HG03066 (cell line): ENCODE measurements at regions not wholly inside any gene's neighbourhood (a gene's known extent, or its start where the extent isn't known, plus 50 kb on each side); places are given as distances from the start of the nearest gene placed in this dataset.
"Not testable (repeated sequence)": the region's sequence is repeated elsewhere in the genome, so short reads cannot be mapped to it uniquely, and the experiment has no call there.

ENCODE experiments used
- ATAC-seq: cut with Tn5 transposase; IDR thresholded peaks from one replicate; pipeline ENCODE4 v1.9.1; 2021; ENCODE audit warnings: low read depth; ENCODE audit not compliant: unreplicated experiment

- no peak for ATAC-seq
Measured at GRCh38 chr9:31912636-31913035, 471.8 kb upstream of the ACO1 start.

DNA sequence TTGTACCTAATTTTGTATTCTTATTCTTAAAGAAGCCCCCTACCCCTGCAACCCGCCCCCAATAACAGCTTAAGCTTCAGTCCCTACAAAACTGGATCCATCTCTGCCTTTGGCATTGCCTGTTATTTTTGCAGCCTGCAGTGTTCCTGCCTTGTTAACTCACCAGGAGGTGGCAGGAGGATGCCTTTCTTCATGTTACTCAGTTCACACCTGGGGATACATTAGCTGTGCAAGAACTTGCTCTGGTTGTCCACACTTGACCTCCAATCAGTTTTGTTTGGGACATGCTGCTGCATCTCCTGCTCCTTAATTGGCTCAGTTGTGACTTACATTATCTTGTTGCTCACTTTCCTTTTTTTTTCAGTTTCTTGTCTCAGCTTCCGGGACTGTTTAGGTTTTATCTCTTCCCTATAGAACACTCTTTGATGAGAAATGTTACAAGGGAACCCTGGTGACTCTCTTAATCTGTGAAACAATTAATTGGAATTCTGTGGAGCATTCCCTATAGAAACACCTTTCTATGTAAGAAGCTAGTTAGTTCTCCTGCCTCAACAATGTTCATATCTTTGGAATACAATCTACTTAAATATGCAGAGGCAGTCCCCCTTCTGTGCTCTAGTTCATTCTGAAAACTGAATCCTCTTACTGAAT is 467.7 kb upstream of the ACO1 start:
- ATAC-seq: no peak

DNA sequence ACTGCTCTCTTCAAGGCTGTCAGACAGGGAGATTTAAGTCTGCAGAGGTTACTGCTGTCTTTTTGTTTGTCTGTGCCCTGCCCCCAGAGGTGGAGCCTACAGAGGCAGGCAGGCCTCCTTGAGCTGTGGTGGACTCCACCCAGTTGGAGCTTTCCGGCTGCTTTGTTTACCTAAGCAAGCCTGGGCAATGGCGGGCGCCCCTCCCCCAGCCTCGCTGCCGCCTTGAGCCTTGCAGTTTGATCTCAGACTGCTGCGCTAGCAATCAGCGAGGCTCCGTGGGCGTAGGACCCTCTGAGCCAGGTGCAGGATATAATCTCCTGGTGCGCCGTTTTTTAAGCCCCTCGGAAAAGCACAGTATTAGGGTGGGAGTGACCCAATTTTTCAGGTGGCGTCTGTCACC is 446.7 kb upstream of the ACO1 start:
- not testable (repeated sequence) for ATAC-seq

DNA sequence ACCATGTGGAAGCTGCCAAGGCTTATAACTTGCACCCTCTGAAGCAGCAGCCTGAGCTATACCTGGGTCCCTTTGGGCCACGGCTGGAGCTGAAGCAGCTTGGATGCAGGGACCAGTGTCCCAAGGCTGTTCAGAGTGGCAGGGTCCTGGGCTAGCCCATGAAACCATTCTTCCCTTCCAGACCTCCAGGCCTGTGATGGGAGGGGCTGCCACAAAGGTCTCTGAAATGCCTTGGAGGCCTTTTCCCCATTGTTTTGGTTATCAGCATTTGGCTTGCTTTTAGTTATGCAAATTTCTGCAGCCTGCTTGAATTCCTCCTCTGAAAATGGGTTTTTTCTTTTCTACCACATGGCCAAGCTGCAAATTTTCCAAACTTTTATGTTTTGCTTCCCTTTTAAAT is 433.7 kb upstream of the ACO1 start:
- ATAC-seq: no peak

- ATAC-seq: no peak
Measured at GRCh38 chr9:31958572-31958971, 425.9 kb upstream of the ACO1 start.

DNA sequence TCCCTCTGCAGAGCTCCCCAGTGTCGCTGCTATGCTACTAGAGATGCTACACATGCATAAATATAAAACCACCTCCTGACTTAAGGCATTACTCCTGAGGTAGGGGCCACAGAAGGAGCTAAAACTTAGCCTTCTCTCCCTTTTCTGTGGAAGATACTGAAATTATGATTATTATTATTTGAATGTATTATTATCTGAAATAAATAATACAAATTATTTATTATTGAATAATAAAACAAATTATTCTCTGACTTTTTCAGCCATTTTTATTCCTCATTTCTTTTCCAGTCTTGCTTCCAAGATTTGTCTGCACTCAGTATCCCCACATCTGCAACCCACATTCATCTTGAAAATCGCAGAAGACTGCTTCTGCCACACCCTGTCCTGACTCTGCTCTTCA is 414.9 kb upstream of the ACO1 start:
- ATAC-seq: no peak

DNA sequence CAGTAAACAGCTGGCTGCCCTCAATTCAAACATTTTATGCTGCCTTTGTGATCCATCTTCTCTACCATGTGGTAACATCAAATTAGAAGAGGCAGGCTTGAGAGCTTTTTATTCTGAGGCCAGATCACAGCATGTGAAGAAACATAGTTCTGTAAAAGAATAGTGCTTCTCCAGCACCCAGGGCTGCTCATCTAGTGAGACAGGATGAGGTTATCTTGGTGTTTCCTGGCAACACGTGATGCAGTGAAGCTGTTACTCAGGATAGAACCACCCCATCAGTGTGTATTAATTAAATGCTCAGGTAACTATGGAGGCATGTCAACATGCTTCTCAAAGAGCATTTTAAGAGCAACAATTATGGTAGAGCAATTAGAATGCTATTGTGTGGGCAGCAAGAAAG is 400.5 kb upstream of the ACO1 start:
- no peak for ATAC-seq

- no peak for ATAC-seq
Measured at GRCh38 chr9:31996331-31996730, 388.1 kb upstream of the ACO1 start.

GRCh38 chr9:32004431-32005076 is 379.9 kb upstream of the ACO1 start:
- ATAC-seq: no peak

GRCh38 chr9:32010322-32010721 is 374.1 kb upstream of the ACO1 start:
- ATAC-seq: no peak

DNA sequence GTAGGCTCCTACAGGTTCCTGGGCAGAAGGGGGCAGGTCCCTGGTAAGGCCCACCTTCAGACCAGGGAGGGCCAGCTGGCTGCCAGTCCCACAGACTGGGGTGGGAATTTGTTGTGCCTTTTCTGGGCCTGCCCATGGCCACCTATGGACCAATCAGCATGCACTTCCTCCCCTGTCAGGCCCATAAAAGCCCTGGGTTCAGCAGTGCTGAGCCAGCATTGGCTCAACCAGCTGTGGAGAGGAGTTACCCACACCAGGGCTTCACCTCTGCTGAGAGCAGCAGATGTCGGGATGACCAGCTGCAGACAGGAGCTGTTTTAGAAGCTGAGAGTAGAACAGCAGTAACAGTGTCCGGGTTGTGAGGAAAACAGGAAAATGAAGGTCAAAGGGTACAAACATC is 373.4 kb upstream of the ACO1 start:
- ATAC-seq: no peak

DNA sequence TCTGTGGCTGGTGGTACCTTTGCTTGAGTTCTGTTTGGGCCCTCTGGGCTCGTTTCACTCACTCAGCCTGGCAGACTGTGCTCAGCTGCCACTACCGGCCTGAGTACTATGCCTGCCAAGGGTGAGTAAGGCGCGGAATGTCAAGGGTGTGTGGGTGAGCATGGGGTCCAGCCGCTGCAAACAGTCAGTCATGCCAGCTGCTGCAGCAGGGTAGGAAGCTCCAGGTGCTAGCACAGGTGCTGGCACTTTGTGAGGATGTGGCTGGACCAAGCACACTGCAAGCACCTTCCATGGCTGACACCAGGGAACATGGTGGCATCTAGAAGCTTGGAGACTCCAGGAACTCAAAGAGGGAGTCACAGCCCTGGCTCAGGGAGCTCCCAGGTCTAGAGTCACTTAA is 368.6 kb upstream of the ACO1 start:
- no peak for ATAC-seq

GRCh38 chr9:32045513-32045912 is 338.9 kb upstream of the ACO1 start:
- ATAC-seq: no peak

DNA sequence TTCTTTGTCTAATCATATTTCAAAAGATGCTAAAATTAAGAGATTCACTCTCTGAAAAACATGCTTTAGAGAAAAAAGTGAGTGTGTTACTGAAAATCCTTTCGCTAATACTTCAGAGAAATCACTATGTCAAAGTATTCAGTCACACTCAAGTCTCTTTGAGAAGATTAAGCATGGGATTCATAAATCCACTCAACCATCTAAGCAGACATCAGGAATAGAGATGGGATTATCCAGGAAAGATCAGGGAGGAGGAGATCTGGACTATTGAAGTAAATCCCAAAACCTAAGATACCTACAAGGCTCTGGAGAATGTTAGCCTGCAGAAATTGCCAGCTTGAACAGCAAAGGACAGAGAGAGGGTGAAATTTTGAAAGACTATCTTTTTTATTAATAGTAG is 317.2 kb upstream of the ACO1 start:
- no peak for ATAC-seq

GRCh38 chr9:32069169-32069813 is 315.2 kb upstream of the ACO1 start:
- ATAC-seq: no peak

DNA sequence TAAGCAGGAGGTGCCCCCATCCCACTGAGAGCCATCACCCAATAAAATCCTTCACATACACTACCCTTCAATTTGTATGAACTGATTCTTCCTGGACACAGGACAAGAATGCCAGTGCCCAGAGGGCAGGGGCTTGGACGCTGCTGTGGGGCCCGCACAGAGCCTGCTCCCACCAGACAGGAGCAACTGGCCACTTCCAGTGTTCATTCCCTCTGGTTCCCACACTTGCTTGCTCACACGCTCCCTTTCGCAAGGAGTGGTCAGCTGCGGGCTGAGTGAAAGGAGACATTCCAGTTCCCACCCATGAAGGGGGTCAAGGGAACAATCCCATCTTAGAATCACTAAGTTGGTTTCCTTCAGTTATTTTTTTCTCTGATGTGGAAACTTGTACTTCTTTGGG is 314.5 kb upstream of the ACO1 start:
- ATAC-seq: no peak

DNA sequence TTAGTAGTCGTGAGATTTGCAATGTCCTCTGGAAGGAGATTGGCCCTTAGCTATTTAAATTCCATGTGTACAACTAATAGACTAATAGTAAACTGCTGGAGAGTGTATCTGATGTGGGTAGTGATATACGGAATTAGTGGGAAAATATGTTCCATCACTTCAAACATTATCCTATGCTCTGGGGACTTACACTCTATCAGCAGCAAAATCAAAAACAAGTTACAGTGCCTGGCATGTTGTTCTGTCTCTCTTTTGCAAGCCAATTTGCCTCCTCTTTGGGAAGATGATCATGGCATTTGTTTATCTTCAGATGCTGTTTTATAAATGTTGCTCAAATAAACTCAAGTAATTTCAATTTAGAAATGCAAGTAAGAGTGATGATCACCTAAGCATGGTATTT is 311.9 kb upstream of the ACO1 start:
- ATAC-seq: no peak

DNA sequence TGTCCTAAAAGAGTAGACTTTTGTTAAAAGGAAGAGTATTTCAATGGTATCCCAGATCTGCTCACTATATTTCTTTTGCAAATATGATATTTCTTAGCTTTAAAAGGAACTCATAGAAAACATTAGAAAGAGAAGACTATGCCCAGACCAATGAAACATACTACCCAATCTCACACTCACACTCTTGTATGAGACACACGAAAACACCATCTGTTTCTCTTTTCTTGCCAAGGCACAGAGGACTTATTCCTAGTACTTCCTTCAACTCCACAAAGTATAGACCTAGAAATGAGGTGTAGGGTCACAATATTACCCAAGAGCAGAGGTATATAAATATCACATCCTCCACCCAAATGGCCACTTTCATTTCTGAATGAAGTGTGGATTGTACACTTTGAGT is 292.4 kb upstream of the ACO1 start:
- ATAC-seq: no peak

DNA sequence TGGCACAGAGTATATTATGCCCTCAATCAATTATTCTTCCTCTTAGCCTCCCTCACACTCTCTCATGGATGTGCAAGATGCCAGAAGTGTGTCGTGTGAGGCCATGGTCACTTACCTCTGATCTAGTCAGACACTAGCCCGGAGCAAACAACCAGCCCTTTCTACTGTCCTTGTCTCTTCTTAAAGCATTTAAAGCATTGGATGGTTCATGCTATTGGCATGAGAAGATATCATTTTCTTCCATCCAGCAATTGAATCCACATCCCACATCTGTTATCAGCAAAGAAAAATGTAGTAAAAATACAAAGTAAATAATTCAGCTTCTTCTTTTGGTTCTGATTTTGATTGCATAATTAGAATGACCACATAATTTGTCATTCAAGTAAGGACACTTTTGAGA is 267.2 kb upstream of the ACO1 start:
- ATAC-seq: no peak

- no peak for ATAC-seq
Measured at GRCh38 chr9:32128546-32128945, 255.9 kb upstream of the ACO1 start.

GRCh38 chr9:32130709-32131108 is 253.7 kb upstream of the ACO1 start:
- ATAC-seq: not testable (repeated sequence)

- no peak for ATAC-seq
Measured at GRCh38 chr9:32136700-32137339, 247.6 kb upstream of the ACO1 start.
